ENCODE measurements at regions not wholly inside any gene's neighbourhood (a gene's known extent, or its start where the extent isn't known, plus 50 kb on each side); places are given as distances from the start of the nearest gene placed in this dataset.

DNA sequence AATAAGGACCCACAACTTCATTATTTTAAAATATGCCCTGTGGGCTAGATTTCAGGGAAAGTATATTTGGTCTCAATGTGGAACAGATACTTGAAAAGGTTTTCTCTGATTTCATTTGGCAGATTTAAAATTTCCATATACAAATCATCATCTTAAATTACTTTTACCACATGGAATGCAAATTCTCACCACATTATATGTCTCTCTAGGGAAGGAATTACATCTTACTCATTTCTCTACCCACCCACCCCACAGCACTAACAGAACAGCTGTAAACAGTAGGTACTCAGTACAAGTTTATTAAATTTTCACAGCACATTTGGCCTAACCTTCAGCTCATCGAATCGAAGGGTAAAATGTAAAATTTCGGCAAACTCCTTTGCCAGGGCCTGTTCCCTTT is 104.0 kb downstream of the CYRIA start:
- no peak for DNase-seq

DNA sequence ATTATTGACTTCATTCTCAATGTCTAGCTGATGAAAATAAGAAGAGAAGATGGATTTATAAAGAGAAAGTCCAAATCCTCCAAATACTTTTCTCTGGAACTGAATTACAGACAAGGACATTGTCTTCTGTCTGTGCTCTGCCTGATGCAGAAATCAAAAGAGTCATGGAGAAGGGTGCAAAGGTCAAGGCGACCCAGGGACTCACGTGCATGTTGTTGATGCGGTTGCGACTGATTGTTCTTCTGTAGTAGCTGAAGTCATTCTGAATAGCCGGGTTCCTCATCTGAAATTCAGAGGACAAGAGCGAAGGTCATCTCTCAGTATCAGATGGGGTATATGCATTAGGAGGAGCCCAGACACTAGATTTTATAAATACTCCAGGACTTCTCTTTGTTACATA is 104.4 kb downstream of the CYRIA start:
- DNase-seq, result no peak

DNA sequence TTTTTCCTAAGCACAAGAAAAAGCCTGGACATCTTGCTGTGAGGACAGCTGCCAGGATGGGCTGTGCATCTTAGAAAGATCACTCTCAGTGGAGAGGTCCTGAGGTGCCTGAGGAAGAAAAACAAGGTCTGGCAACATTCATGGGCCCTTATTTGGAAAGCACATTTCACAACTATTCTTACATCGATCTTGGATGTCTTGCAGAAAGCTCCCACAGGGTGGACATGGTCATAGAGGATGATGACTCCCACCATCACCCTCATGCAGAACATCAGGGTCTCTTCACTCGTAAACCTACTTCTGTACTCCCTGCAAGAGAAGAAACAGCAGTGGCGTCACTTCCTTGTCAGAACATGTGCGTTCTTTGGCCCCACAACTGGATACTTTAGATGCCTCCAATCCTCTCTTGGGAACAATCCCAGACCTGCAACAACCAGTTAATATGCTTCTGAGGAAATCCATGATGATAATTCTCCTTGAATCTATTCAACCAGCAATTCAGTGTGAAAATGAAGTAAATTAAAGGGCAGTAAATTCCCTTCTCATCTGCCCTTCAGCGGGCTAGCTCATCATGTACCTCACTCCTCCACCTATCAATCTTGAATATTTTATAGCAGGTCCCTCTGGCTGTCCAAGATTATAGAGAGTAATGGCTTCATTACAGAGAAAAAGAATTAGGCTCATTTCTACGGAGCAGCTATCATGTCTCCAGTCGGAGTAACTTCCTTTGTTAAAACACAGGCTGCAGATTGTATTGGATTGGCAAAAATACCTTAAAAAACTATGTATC is 106.2 kb downstream of the CYRIA start:
- DNase-seq, result peak; percentile 32

DNA sequence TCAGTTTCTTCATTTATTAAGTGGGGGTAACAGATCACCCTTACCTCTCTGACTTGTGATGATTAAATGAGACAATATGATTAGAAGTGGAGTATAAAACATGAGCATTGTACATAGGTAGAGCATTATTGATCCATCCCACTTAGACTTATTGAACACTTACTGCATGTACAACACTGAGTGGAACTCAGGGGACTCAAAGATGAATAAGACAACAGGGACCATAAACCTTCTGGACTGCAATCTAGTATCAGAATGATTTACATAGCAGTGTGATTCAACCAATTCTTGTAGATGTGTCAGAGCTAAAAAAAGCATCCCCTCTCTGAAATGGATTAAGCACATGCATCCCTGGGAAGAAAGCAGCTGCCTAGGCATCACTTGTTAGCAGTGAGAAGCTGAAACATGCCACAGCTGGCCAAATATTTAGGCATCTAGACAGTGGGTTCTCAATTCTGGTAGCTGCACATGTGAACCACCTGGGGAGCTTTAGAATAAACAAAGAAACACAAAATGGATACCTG is 111.5 kb downstream of the CYRIA start:
- no peak for DNase-seq

DNA sequence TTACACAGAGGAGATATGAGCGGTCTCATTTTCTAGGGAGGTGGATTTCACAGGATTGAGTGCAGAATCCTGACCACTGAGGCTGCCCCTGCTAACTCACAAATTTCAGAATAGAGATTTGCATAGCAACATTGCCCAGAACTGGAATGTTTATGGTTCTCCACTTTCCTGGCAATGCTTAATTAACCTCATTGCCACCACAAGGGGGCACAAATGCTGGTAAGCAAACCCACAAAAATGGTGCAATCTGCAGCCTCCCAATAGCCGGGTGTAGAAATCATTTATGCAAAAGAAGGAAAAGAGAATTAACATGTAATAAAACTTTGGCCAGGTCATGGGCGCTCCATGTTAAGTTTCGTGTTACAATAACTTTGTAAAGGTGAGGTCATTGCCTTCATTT is 112.4 kb downstream of the CYRIA start:
- peak; percentile 45 for DNase-seq

DNA sequence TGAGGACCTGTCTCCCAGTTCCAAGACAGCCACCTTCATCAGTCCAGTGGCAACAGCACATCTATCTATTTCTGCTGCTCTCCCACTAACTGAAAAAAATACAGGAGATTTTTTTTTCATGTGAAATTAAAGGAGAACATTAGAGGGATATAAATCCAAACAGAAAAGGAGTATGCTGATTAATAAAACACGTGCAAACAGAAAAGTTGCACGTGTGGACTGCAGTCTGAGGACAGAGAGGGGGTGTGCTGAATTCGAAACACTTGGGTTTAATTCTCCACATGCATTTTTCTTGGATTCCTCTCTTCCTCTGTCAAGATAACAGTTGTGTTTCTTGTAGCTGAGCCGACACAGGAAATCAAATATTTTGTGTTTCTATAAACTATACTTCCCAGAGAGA is 113.4 kb downstream of the CYRIA start:
- DNase-seq, result no peak

DNA sequence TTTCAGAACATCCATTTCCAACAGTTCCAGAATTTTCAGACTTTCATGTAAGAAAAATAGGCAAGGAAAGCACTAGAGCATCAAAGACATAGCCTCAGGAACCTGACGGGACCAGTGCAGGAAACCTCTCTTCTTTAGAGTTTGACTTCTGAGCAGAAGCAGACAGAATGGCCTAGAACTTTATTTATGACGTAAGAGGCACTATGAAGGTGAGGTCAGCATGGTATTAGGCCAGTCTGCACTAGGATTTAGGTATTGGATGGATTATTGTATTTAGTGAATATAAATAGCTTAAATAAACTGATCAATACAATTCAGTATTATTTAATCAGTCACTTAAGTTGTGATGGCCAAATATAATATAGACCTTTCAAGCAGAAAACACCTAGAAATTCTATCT is 117.6 kb downstream of the CYRIA start:
- no peak for DNase-seq

DNA sequence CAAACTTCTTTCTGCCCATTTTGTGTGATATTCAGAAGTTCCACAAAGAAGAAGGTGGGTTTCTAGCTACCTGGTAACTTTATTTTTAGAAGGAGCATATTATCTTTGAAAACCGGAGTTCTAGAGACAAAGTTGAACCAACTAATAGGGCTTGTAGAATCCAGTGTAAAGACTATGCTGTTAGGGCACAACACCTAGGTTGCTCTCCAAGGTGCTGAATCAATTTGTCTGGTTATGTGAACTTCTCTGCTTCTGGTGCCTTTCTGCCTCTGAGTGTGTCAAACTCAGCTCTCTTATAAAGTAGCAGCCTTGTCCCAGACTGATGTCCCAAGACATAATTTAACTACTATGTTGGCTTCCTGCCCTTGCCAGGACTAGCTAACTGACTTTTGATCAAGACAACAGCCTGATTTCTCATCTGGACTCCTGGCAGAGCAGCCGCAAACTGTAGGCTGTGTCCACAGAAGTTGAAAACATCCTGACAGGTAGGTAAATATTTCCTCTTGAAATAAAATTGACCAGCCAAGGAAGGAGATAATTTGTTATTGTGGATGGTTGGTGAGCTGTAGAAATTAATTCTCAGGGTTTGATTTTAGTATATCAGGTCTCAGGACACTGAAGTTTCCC is 119.4 kb downstream of the CYRIA start:
- peak; percentile 91 for DNase-seq

DNA sequence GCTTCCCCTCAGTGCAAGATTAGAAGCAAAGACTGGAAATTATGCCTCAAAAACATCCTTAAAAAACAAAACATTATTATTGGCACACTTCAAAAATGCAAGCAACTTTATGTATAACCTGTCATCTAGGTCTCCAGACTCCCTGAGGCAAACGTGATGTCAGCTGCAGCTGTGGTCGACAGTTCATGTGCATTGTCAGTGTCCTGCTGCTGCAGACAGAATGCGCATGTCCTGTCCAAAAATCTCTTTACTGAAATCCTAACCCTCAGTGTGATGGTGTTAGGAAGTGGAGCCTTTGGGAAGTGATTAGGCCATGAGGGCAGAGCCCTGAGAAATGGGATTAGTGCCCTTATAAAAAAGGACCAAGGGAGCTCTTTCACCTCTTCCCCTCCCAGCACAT is 126.9 kb downstream of the CYRIA start:
- no peak for DNase-seq

DNA sequence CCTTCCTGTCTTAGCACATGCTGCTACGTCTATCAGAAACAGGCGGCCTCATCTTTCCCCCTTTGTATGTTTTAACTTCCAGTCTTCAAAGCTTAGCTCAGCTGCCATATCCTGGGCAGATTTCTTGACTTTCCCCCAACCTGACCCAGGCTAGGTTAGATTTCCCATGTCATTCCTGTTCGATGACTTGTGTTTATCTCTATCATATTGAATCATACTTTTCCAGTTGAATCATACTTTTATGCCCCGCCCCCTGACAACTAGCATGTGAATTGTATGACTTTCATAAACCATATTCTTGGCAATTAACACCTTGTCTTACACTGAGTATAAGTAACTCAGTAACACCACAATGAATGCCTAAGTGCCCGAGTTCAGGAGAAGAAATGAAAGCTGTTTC is 128.3 kb downstream of the CYRIA start:
- DNase-seq, result no peak

DNA sequence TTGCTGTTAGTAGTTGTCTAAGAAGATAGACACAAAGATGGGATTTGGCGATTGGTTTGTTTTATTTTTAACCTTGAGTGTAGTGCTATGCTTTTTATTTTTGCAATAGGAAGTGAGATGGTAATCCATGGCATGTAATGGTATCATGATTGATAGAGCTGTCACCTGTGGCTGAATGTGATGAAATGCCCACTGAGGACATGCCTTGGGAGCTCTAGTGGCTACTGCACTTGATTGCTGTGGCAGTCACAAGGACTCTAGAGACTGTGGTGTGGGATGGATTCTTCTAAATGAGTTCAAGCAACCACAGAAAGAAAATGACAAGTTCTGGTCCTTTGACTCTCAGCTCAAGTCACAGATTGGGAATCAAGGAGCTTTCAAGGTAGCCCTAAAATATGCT is 139.4 kb downstream of the CYRIA start:
- DNase-seq, result no peak

DNA sequence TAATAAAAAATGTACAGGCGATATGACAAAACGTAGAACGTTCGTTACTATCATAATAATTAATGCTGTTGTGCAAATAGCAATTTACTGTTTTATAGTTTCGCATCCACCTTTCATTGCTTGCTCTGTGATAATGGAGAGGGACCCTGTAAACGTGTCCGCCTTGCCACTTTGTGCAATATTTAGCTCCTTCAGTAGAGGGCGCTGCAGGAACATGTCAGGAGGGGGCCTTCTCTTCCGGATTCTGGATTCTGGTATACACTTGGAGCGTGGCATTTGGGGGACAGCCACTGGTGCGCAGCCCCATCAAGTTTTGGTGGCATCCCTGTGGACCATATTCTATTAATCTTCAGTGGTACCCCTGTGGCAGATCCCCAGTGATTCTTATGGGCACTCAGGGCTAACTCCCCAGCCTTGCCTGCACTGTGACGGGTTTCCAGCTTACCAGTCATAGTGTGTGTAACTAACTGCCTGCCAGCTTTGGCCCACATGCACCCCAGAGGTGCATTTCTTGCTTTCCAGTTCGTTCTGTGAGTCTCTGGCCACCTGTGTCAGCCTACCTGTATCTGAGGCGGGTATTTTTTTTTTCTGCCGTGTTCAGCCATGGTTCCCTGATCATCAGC is 140.3 kb downstream of the CYRIA start:
- no peak for DNase-seq

DNA sequence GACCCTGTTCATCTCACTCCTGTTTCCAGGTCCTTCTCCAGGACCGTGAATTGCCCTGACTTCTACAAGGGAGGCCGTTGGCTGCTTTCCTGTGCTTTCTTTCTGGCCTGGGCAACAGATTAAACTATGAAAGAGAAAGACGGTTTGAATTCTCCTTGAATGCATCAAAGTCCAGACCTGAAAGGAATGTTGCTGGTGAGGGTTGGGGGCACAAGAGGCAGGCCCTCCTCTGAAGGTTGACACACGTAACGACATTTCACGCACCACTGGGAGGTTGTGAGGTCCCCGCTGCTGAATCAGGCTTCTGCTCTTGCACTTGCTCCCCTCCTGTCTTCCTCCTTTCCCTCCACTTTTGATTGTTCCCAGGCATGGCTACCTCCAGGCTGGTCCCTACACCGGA is 141.9 kb downstream of the CYRIA start:
- DNase-seq, result no peak

DNA sequence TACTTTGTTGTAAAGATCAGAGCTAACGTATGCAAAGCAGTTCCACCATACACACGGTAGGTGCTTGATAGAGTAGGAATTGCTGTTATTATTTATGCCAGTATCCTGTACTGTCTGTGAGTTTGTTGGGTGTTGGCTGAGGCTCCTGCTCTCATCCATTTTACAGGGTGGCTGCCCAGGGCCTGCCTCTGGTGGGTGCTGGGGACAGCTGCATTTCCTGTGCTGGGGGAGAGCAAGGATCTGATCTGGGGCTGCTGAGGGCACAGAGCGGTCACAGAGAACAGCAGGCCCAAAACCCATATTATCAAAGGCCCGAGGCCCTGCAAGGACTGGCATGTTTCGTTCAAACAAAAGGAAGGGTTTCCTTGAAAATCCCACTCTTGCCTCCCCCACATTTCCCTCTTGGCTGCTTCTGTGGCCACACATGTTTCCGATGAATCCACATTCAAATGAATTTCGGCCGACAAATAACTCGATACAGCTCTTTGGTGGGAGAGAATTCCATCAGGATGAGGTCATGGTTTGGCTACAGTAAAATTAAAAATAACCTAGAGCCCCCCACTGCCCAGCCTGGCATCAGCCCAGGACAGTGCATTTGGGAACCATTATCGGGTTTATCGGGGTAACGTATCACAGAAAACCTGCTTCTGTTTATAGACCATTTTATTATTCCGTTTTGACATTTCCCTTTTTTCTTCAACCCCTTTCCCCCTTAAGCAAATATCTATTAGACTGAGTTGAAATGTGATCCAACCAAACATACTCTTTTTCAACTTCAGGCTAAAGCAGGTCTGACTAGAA is 143.4 kb downstream of the CYRIA start:
- peak; percentile 75 for DNase-seq

DNA sequence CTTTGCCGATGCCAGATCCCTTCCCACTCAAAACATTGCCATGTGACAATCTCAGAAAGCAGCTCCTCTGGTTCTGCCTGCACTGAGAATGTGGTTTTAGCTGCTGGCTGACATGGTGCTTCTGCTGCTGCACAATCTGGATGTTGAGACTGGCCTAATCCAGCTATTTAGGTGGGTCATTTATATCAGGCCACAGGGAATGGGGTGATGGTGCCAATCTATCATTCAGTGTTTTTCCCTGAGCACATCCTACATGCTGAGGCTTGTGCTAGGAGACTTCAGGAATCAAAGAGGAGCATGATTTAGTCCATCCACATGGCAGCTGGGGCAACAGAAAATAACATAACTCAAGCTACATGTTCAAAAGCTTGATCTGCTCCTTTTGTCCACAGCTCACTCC is 144.7 kb downstream of the CYRIA start:
- no peak for DNase-seq

DNA sequence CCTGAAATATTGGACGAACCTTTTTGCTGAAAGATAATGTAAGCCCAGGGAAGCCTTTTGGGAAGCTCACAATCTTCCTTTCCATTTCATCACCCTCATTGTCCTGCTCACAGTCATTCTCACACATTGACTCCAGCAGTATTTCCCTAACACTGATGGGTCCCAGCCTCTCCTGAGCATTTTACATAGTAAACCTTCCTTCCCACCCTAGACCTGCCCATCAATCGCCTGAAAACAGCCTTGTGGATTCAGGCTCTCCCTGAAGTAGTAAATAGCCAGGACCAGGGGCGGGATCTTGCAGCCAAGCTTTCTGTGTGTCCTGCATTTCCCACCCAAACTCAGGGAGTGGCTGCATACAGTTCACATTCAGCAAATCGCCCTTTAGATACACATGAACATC is 149.9 kb downstream of the CYRIA start:
- no peak for DNase-seq

DNA sequence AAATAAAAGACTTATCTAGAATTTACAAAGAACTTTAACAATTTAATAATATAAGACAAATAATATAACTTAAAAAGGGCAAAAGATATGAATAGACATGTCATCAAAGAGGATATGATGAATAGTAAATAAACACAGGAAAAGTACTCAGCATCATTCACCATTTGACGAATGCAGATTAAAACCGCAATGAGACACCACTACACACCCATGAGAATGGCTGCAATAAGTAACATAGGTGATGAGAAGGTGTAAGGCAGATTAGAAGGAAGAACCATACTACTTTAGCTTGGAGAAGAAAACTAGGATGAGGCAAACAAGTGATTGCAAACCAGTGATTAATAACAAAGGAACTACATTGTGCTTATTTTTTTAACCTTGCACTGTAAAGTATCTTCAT is 152.0 kb downstream of the CYRIA start:
- DNase-seq, result no peak

DNA sequence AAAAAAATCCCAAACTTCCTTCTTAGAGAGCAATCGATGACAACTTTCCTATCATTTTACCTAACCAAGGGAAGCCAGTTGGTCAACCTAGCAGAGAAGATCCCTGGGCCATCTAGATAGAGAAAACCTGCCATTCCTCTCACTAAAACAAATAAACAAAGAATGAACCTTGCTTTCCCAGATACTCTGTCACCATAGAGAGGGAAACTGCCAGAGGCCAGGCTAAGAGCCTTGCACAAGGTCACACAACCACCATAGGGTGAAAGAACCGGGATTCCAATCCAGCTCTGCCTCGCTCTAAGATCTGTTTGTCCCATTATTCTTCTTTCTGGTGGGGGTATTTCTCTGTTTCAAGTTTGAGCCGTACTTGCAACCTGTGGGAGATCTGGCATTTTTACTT is 154.6 kb downstream of the CYRIA start:
- DNase-seq, result no peak

DNA sequence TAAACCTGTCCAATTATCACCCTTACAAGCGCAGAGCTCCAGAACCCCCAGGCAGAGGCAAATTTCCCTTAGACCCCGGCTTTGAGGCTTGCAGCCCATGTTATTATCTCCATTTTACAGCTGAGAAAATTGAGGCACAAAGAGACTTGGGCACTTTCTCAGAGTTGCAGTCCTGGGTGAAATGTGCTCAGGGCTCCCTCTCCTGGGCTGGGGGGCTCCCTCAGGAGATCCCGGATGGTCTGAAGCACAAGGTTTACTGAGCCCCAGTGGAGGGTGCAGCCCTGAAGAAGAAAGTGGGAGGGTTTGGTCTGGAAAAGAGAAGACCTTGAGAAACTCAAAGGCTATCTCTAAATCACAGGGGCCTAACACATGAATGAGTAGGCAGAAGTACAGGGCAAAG is 156.6 kb downstream of the CYRIA start:
- DNase-seq, result no peak

DNA sequence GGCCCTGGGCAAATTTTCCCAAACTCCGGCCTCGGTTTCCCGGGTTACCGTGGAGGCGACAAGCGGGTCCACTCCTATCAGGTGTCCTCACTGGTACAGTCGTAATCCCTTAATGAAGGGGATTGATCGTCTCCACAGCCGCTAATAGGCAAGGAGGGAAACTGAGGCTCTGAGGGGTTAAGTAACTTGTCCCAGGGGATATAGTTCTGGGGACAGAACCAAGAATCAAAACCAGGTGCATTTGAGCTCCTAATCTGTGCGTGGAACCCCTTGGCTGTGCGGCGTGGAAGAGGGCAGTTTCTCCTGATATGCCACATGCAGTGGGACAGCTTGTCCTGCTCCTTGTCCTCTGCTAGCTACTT is 157.2 kb downstream of the CYRIA start:
- DNase-seq, result no peak

DNA sequence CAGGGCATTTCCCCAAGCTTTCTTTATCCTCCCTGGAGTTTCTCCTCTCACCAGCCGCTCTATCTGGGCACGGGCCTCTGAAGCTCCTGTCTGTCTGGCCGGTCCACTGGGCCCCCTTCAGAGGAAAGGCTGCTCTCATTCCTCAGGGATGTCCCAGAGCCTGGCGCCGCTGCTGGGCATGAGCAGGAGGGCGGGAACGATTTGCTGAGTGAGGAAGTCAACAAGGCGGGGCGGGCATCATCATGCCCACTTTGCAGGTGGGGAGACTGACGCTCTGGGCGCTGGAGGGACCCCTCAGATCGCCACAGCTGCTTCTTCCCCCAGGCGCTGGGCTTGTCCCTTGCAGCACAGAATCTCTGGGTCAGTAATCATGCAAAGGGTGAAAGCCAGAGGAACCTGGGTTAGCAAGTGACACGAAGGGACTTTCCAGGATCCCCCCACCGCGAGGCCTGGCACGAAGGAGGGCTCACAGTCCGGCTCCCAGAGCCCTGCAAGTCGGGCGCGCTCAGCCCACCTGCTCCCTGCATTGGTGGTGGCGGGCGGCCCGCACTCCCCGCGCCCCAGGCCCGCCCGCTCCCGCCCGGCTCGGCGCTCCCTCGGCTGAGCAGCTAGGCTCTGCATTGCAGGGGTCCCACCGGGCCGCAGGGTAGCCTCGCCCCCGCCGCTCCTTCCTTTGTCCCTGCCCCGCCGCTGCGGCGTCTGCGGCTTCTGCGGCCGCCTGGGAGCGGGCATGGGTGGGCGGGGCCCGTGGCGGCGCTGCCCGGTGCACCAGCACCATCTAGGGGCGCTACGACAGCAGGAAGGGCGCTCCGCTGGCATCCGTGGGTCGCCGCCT is 157.8 kb downstream of the CYRIA start:
- peak; percentile 68 for DNase-seq

DNA sequence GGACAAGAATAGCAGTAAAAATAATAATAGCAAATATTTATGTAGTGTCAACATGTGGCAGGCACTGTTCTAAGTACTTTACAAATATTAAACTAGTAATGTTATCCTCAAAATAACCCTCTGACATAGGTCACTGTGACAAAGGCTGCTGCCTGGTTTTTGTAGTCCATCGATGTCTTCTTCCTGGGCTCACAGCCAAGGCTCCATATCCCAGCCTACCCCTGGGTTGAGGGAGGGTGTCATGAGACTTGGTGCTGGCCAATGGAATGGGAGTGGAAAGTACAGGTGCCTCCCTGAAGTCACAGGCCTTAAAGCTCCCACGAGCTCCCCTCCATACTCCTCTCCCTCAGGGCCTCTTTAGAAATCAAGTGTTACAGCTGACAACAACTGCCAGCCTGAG is 159.3 kb downstream of the CYRIA start:
- DNase-seq, result no peak
